PC-9 (cell line): ENCODE measurements at regions not wholly inside any gene's neighbourhood (a gene's known extent, or its start where the extent isn't known, plus 50 kb on each side); places are given as distances from the start of the nearest gene placed in this dataset.

ENCODE experiments used
- BruUV-seq: library from RNA; stranded (reverse); fragments of 400-500 nt; replicated peaks from 2 replicates; lab custom pipeline; 2021; lab: Mats Ljungman, UMichigan
- CTCF ChIA-PET: fragments of 300-600 bp; sonication (Branson Sonifier 250); formaldehyde crosslinking; loops from one replicate; lab custom pipeline; 2022; ENCODE audit warnings: antibody characterized with exemption; lab: Charles Lee
- POLR2A ChIA-PET: fragments of 300-600 bp; sonication (Branson Sonifier 250); formaldehyde crosslinking; loops from one replicate; lab custom pipeline; 2022; ENCODE audit warnings: antibody characterized with exemption; ENCODE audit not compliant: unreplicated experiment; lab: Charles Lee
- DNase-seq, 2 experiments: peaks; one replicate each; pipeline versions ENCODE4 v3.0.0 to v3.0.0-alpha.2; 2015 to 2022; ENCODE audit warnings: mixed read lengths in 1 of 2
- H2AFZ ChIP-seq: fragments of 200-600 bp; sonication (generic); 2 replicates; pipeline ENCODE4 v1.8.1; 2017; ENCODE audit warnings: antibody characterized with exemption
- H3F3A ChIP-seq: fragments of 200-600 bp; sonication (generic); 2 replicates; pipeline ENCODE4 v1.8.1; 2017; ENCODE audit warnings: antibody characterized with exemption, mild to moderate bottlenecking, low read depth; ENCODE audit not compliant: insufficient read depth
- H3K27ac ChIP-seq: fragments of 200-600 bp; sonication (generic); 2 replicates; pipeline ENCODE4 v1.6.1; 2016; ENCODE audit warnings: mixed run types
- H3K27me3 ChIP-seq: fragments of 200-600 bp; sonication (generic); 2 replicates; pipeline ENCODE4 v1.6.1; 2016; ENCODE audit warnings: low read depth, mixed run types; ENCODE audit not compliant: insufficient read depth
- H3K36me3 ChIP-seq: fragments of 200-600 bp; sonication (generic); 2 replicates; pipeline ENCODE4 v1.6.1; 2016; ENCODE audit warnings: low read depth, mixed run types
- H3K4me1 ChIP-seq: fragments of 200-600 bp; sonication (generic); replicated peaks from 2 replicates; pipeline ENCODE4 v1.6.1; 2016; ENCODE audit warnings: mixed run types; ENCODE audit not compliant: insufficient read depth
- H3K4me2 ChIP-seq: fragments of 200-600 bp; sonication (generic); 2 replicates; pipeline ENCODE4 v1.6.1; 2017; ENCODE audit warnings: mixed run types
- H3K4me3 ChIP-seq: fragments of 200-600 bp; sonication (generic); 2 replicates; pipeline ENCODE4 v1.6.1; 2016; ENCODE audit warnings: mixed run types
- H3K79me2 ChIP-seq: fragments of 200-600 bp; sonication (generic); 2 replicates; pipeline ENCODE4 v1.6.1; 2017; ENCODE audit warnings: low read depth, mixed run types
- H3K9me2 ChIP-seq: fragments of 200-600 bp; sonication (generic); 2 replicates; pipeline ENCODE4 v1.8.1; 2017; ENCODE audit warnings: mild to moderate bottlenecking; ENCODE audit not compliant: insufficient read depth
- H3K9me3 ChIP-seq: fragments of 200-600 bp; sonication (generic); 2 replicates; pipeline ENCODE4 v1.8.1; 2016; ENCODE audit warnings: low read depth; ENCODE audit not compliant: insufficient read depth
- H4K20me1 ChIP-seq: fragments of 200-600 bp; sonication (generic); 2 replicates; pipeline ENCODE4 v1.8.1; 2017; ENCODE audit not compliant: insufficient read depth
- CTCF ChIP-seq: fragments of 200-600 bp; sonication (generic); conservative IDR thresholded peaks from 2 replicates; pipeline ENCODE4 v1.6.1; 2017; ENCODE audit warnings: mixed run types, antibody characterized with exemption, mild to moderate bottlenecking, moderate library complexity
- EZH2 ChIP-seq: fragments of 200-600 bp; sonication (generic); IDR thresholded peaks from 2 replicates; pipeline ENCODE4 v1.8.0; 2017; ENCODE audit warnings: antibody characterized with exemption, low read depth
- intact Hi-C: fragments of 100-400 bp; cut with micrococcal nuclease; formaldehyde crosslinking; loops from one replicate; pipeline ENCODE4 v1.10.0; 2022; ENCODE audit not compliant: unreplicated experiment

- DNase-seq = no peak
- POLR2A ChIA-PET = no interaction called here
Observed at GRCh38 chr15:70382762-70383458, 285.2 kb upstream of the TLE3 start.

GRCh38 chr15:70382009-70382749 is 284.5 kb upstream of the TLE3 start:
- no peak for TF ChIP-seq CTCF
- no peak for TF ChIP-seq EZH2
- no peak overlapping the region for H3K27ac ChIP-seq
- no TSS peak for BruUV-seq
- no peaks in the 10 kb centered on the region for H3K9me3 ChIP-seq
- no peaks in the 10 kb centered on the region for H3K27me3 ChIP-seq
- ChIA-PET CTCF (no interaction called here), POLR2A (no interaction called here)
- no peaks in the 10 kb centered on the region for H4K20me1 ChIP-seq
- H3K79me2 ChIP-seq = no peaks in the 10 kb centered on the region
- peaks cover 2% of the 10 kb centered on the region; the same call in 1 of the 2 replicates for H3K4me1 ChIP-seq
- no peaks in the 10 kb centered on the region for H3K36me3 ChIP-seq
- DNase-seq = no peak
- H3K9me2 ChIP-seq = no peaks in the 10 kb centered on the region
- H2AFZ ChIP-seq = no peak overlapping the region
- H3K4me2 ChIP-seq = no peak overlapping the region
- no peak overlapping the region for H3K4me3 ChIP-seq
- intact Hi-C loops = no loop called here
- H3F3A ChIP-seq = no peaks in the 10 kb centered on the region

More at GRCh38 chr15:70382762-70383458, 285.2 kb upstream of the TLE3 start:
- Histone ChIP-seq H3K9me2 (no peaks in the 10 kb centered on the region), H2AFZ (no peak overlapping the region), H3K79me2 (no peaks in the 10 kb centered on the region), H3K9me3 (no peaks in the 10 kb centered on the region), H4K20me1 (no peaks in the 10 kb centered on the region), H3F3A (no peaks in the 10 kb centered on the region), H3K27me3 (no peaks in the 10 kb centered on the region), H3K27ac (no peak overlapping the region), H3K4me1 (no peaks in the 10 kb centered on the region), H3K36me3 (no peaks in the 10 kb centered on the region), H3K4me3 (no peak overlapping the region), H3K4me2 (no peak overlapping the region)
- no peak for TF ChIP-seq CTCF
- no peak for TF ChIP-seq EZH2
- CTCF ChIA-PET = no interaction called here
- no TSS peak for BruUV-seq
- intact Hi-C loops = no loop called here

GRCh38 chr15:70379938-70380883 is 282.5 kb upstream of the TLE3 start:
- no peak overlapping the region for H3K27ac ChIP-seq
- DNase-seq = no peak
- TF ChIP-seq EZH2 = no peak
- no peak for TF ChIP-seq CTCF
- H4K20me1 ChIP-seq = no peaks in the 10 kb centered on the region
- H3K9me2 ChIP-seq = no peaks in the 10 kb centered on the region
- ChIA-PET CTCF (interaction anchor here (0.7 kb wide), 1 partner anchor 277 kb away, joined by 3 read pairs; no protein-coding TSS in a partner anchor), POLR2A (no interaction called here)
- H3K27me3 ChIP-seq = no peaks in the 10 kb centered on the region
- BruUV-seq = no TSS peak
- no peaks in the 10 kb centered on the region for H3K36me3 ChIP-seq
- H2AFZ ChIP-seq = no peak overlapping the region
- H3K9me3 ChIP-seq = no peaks in the 10 kb centered on the region
- H3K4me2 ChIP-seq = no peak overlapping the region
- H3K4me3 ChIP-seq = no peak overlapping the region
- H3K4me1 ChIP-seq = peaks cover 17% of the 10 kb centered on the region
- intact Hi-C loops = loop anchor here (5.0 to 10.0 kb wide), 4 partner anchors 58 to 285 kb away; partner anchors contain the start of gene TLE3
- no peaks in the 10 kb centered on the region; the same call in 1 of the 2 replicates for H3F3A ChIP-seq
- H3K79me2 ChIP-seq = no peaks in the 10 kb centered on the region
